Pancreas (tissue), 10 donors: ENCODE measurements at regions not wholly inside any gene's neighbourhood (a gene's known extent, or its start where the extent isn't known, plus 50 kb on each side); places are given as distances from the start of the nearest gene placed in this dataset.

Source experiments
- ATAC-seq, 4 donors: fragments of 200-7000 bp; cut with Tn5 transposase; one replicate each; pipeline versions ENCODE4 v1.8.0 to v1.9.1; 2020; ENCODE audit warnings: mild to moderate bottlenecking in 4 of 4, moderate library complexity in 4 of 4
- DNase-seq, 6 donors: peaks; one replicate each; pipeline ENCODE4 v3.0.0-alpha.2; 2020
- FAIRE-seq: peaks from 2 replicates; lab custom pipeline; 2012; peaks lifted over from hg19 to GRCh38; lab: Jason Lieb, UNC
- H3K27ac ChIP-seq, 4 donors: fragments of 200-600 bp; sonication (generic); 1 replicate in 3 of 4; 2 replicates in 1 of 4; pipeline versions ENCODE4 v1.5.0 to v1.8.0; 2020
- H3K27me3 ChIP-seq, 4 donors: fragments of 200-600 bp; one replicate each; pipeline ENCODE4 v1.8.0; 2021
- H3K36me3 ChIP-seq, 3 donors: fragments of 200-600 bp; sonication (generic) in 1 of 3; one replicate each; pipeline versions ENCODE4 v1.5.0 to v1.8.0; 2020 to 2021
- H3K4me1 ChIP-seq, 3 donors: fragments of 200-600 bp; one replicate each; pipeline ENCODE4 v1.8.0; 2021
- H3K4me3 ChIP-seq, 4 donors: fragments of 200-600 bp; sonication (generic) in 2 of 4; one replicate each; pipeline versions ENCODE4 v1.5.0 to v1.8.0; 2020 to 2021
- H3K9me3 ChIP-seq, 4 donors: fragments of 200-600 bp; one replicate each; pipeline ENCODE4 v1.8.0; 2021
- WGBS, 2 donors: extraction: QIAGEN DNeasy Blood & Tissue Kit; methylation state at CpG; one replicate each; pipeline ENCODE4 v1.1.7; 2013; 5-methylcytosine and 5-hydroxymethylcytosine counted together
- intact Hi-C, 3 donors: fragments of 100-400 bp; cut with DNase I; formaldehyde crosslinking; loops; one replicate each; pipeline versions ENCODE4 v1.11.1 to v1.14.2; 2022
- TF ChIP-seq, protein P1 (sequence below), 4 donors: fragments of 200-600 bp; sonication (generic) in 3 of 4; IDR thresholded peaks; one replicate each; pipeline versions ENCODE4 v1.5.0 to v1.8.0; 2021; ENCODE audit warnings: antibody characterized with exemption in 4 of 4
- donor health status: healthy with polysubstance abuse.
- donor health status: DM: no; HTN: no; CAD: no; lungs with moderate emphysema.
- donor health status: DM: no; HTN: no; CAD: no.
- donor health status: control.
- donor health status: control.
- donor health status: Bipolar disorder and iron deficiency.
- donor health status: DM: yes; HTN: yes; CAD: no.
- donor health status: DM: no; HTN: no; CAD: no.
- donor health status: DM: no; HTN: no; CAD: no.
- donor health status: DM: yes; HTN: yes; CAD: no.

DNA sequence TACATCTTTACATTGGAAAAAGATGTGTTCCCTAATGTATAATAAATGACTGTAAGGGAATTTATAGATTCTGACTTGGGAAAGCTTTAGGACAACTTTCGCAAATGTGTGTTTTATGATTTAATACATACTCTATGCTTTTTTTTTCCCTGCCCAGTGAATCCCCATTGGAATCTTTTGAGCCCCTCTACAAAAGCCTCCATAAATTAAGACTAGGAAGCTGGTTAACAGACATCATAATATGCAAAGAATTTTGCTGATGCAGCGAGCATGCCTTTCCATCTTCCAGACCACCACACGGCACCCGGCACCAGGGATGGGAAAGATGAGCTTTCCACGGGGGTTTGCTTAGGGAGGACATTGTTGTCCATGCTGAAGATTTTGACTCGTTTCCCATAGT, 156.1 kb upstream of the IVNS1ABP start:
- TF ChIP-seq, protein P1, sequence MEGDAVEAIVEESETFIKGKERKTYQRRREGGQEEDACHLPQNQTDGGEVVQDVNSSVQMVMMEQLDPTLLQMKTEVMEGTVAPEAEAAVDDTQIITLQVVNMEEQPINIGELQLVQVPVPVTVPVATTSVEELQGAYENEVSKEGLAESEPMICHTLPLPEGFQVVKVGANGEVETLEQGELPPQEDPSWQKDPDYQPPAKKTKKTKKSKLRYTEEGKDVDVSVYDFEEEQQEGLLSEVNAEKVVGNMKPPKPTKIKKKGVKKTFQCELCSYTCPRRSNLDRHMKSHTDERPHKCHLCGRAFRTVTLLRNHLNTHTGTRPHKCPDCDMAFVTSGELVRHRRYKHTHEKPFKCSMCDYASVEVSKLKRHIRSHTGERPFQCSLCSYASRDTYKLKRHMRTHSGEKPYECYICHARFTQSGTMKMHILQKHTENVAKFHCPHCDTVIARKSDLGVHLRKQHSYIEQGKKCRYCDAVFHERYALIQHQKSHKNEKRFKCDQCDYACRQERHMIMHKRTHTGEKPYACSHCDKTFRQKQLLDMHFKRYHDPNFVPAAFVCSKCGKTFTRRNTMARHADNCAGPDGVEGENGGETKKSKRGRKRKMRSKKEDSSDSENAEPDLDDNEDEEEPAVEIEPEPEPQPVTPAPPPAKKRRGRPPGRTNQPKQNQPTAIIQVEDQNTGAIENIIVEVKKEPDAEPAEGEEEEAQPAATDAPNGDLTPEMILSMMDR (IDR thresholded peaks at IDR 0.05) = no peak
- peaks cover 0 to 7% (median 0%) of the 10 kb centered on the region in 3 donors for H3K4me1 ChIP-seq
- H3K27ac ChIP-seq = no peak overlapping the region
- 94 to 95% methylated on average over 6 of the region's 6 CpGs for WGBS, 2 donors
- no peaks in the 10 kb centered on the region for H3K36me3 ChIP-seq
- intact Hi-C loops = no loop called here
- ATAC-seq (no peak), FAIRE-seq (no peak), DNase-seq (no peak)
- H3K27me3 ChIP-seq = no peaks in the 10 kb centered on the region
- H3K9me3 ChIP-seq = no peaks in the 10 kb centered on the region
- H3K4me3 ChIP-seq = no peak overlapping the region

DNA sequence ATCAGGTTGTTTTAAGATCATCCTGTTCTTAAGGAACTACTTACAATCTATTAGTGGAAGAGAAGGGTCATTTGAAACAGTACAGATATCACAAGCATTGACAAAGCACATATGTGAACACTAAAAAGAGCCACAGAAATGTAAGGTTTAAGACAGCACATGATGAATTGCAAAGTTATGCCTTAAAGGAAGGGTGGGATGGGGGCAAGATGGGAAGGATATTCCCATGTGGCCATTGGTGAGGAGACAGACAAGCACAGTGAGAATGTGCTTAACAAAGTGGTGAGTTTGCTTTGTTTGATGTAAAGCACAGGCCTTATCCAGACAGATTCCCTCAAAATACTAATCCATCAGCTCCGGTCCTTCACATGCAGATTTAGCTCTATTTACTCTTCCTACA, 151.6 kb upstream of the IVNS1ABP start:
- Histone ChIP-seq H3K4me1 (no peaks in the 10 kb centered on the region), H3K36me3 (no peaks in the 10 kb centered on the region), H3K27me3 (no peaks in the 10 kb centered on the region), H3K27ac (no peak overlapping the region), H3K4me3 (no peak overlapping the region), H3K9me3 (no peaks in the 10 kb centered on the region)
- TF ChIP-seq, protein P1 (IDR thresholded peaks at IDR 0.05) = no peak
- no peak for FAIRE-seq
- intact Hi-C loops = no loop called here
- DNase-seq = no peak
- 95 to 100% methylated on average over 1 of the region's 1 CpG for WGBS, 2 donors
- ATAC-seq = no peak

DNA sequence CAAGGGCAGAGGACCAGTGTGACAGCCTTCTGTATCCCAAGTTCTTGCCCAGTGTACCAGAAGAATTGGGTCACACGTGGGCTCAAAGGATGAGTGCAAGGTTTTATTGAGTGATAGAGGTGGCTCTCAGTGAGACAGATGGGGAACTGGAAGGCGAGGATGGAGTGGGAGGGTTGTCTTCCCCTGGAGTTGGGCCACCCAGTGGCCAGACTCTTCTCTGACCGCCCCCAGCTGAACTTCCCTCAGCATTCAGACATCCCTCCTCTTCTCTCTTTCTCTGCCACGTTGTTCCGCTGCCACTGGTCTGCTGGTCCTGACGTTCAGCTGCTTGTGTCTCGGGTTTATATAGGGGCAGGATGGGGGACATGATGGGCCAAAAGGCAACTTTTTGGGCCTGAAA, 150.1 kb upstream of the IVNS1ABP start:
- Histone ChIP-seq H3K4me1 (no peaks in the 10 kb centered on the region), H3K4me3 (no peak overlapping the region), H3K36me3 (no peaks in the 10 kb centered on the region), H3K27ac (no peak overlapping the region), H3K9me3 (no peaks in the 10 kb centered on the region), H3K27me3 (no peaks in the 10 kb centered on the region)
- TF ChIP-seq, protein P1 (IDR thresholded peaks at IDR 0.05) = no peak
- no peak for FAIRE-seq
- WGBS, 2 donors = 92 to 97% methylated on average over 7 of the region's 7 CpGs
- ATAC-seq = no peak
- intact Hi-C loops = no loop called here
- DNase-seq = no peak

DNA sequence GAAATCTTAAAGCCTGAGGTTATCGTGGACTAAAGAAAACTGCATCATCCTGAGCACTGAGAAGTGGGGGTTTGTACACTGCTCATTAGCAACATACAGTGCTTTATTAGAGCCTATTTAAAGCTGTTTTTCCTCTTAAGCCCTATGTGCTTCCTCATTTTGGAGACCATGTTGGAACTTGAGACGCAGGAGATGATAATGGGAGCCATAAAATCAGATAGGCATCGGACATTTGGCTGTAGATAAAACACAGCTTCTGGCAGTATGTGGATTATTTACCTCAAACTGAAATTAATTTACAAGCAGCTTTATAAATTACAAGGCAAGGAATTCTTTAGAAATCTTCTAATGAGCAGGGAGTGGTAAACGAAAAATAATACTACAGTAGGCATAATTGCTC, 147.7 kb upstream of the IVNS1ABP start:
- WGBS, 2 donors = 56 to 61% methylated on average over 4 of the region's 4 CpGs
- DNase-seq (no peak), ATAC-seq (no peak)

DNA sequence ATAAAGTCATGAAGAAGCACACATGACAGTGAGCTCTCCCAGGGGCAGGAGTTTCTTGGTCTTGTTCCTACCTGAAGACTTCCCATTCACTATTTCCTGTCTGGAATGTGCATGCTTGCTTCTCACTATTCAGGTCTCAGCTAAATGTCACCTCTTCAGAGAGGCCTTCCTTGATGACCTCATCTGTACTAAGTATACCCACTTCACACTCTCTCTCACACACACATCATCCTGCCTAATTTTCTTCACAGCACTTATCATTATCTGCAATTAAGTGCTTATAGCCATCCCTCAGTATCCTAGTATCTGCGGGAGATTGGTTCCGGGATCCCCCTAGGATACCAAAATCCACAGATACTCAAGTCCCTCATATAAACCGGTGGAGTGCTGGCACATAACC, 146.4 kb upstream of the IVNS1ABP start:
- DNase-seq (no peak), FAIRE-seq (no peak), ATAC-seq (no peak)
- 67 to 73% methylated on average over 3 of the region's 3 CpGs for WGBS, 2 donors
- Histone ChIP-seq H3K27me3 (no peaks in the 10 kb centered on the region), H3K9me3 (no peaks in the 10 kb centered on the region), H3K27ac (no peak overlapping the region), H3K4me3 (no peak overlapping the region), H3K4me1 (no peaks in the 10 kb centered on the region), H3K36me3 (no peaks in the 10 kb centered on the region)
- intact Hi-C loops = no loop called here
- TF ChIP-seq, protein P1 (IDR thresholded peaks at IDR 0.05) = no peak

More for the DNA sequence above, 147.7 kb upstream of the IVNS1ABP start:
- no peaks in the 10 kb centered on the region for H3K4me1 ChIP-seq
- no peak overlapping the region for H3K4me3 ChIP-seq
- H3K9me3 ChIP-seq = no peaks in the 10 kb centered on the region
- H3K27me3 ChIP-seq = no peaks in the 10 kb centered on the region
- TF ChIP-seq, protein P1 (IDR thresholded peaks at IDR 0.05) = no peak
- FAIRE-seq = no peak
- H3K36me3 ChIP-seq = no peaks in the 10 kb centered on the region
- intact Hi-C loops = no loop called here
- no peak overlapping the region for H3K27ac ChIP-seq
